Kidney glomerular epithelial cell (primary cell): ENCODE measurements at regions not wholly inside any gene's neighbourhood (a gene's known extent, or its start where the extent isn't known, plus 50 kb on each side); places are given as distances from the start of the nearest gene placed in this dataset.

Experiments used
- DNase-seq: peaks from one replicate; lab custom pipeline; 2025; lab: John Stamatoyannopoulos, UW

DNA sequence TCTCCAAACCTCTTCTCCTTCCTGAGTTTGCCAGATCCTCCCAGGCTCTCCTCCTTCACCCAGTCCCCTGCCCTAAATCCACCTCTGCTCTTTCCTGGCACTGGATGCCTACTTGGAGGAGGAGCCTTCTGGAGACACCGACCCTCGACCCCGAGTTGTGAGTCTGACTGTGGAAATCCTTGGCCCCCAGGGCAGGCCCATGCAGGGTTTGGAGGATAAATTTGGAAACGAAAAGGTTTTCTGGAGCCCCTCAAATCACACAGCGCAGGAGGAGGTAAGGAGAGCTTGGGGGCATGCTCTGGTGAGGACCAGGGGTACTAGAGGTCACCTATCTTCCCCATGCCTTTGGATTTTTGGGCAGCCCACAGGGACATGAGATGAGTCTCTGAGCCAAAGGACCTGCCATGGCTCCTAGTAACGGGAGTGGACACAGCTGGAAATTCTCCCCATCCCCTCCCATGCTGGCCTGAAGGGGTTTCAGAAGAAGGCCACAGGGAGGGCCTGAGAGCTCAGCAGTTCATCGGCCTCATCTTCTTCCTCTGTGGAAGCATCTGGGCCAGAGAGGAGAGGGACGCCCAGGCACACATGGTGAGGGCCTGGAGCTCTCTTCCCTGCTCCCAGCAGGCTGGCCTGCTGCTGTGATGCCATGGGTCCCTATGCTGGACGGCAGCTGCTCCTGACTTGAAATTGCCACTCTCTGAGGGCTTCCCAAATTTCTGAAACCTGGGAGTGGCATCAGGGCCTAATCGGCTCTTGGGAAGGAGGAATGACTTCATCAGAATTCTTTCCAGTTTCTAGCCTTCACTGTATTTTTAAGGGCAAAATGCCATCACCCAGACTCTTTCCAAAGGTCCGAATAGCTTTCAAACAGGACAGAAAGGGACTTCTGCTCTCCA, 68.6 kb upstream of the ITGA11 start:
- DNase-seq = no peak

DNA sequence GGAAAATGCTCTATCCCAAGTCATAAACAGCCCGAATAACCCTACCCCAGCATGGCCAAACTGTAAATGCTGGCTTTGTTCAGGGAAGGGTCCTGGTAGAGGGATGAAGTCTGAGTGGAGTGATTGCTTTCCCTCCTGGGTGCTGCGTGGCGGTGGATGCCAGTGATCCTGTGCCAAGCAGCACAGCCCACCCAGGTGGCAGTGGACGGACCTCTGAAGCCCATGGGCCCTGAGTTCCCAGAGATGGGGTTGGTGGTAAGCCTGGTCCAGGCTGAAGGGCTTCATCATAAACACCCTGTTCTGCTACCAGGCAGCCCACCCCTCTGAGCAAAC, 69.3 kb upstream of the ITGA11 start:
- no peak for DNase-seq

DNA sequence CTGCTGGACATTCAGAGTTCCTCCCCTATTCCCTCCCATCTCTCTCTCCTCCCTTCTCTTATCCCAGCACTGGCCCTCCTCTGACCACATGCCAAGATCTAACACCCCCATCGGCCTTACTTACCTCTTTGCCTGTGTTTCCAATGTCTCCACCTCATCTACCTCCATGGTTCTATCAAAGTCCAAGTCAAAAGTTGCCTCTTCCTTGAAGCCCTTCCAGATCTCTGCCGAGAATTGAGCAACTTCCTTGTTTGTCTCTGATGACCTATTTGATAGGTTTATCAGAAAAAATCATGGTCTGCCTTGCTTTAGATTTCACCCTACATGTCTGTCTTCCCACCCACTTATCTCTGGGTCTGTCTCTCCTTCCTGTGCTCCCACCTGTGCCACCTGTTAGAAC, 69.7 kb upstream of the ITGA11 start:
- DNase-seq = no peak

DNA sequence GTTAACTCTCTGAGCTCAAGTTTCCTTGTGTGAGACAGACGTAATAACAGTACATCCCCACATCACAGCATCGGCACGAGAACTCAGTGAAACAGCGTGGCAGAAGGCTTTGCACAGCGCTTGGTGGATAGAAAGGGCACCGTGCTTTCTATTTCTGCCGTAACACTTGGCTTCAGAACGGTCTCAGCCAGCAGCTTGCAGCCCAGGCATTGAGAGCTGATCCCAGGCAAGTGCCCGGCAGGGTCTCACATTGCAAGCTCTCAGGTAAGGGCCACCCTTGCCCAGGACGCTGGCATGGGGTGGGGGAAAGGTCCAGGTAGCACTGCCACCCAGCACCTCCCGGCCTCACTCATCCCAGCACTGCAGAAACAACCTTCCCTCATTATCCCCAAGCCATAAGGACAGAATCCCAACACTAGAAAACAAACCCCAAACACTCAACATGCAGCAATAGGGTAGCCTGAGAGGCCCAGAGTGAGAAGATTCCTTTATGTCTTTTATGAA, 70.5 kb upstream of the ITGA11 start:
- no peak for DNase-seq

DNA sequence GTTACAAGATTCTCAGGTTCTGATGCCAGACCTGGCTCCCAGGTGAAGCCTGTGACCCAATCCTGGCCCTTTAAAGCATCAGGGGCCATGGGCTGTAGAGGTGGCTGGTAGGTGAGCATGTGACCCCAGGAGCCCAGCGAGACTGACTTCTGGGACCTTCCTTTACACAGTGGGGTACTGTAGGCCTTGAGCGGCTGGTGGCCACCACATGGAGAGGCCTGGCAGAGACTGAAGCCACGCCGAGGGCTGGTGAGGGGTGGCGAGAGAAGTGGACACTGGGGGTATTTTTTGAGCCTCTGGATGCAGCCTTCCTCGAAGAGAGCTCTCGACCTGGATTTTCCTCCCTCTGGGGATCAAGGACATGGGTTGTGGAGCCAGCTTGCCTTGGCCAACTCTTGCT, 71.2 kb upstream of the ITGA11 start:
- DNase-seq = no peak

DNA sequence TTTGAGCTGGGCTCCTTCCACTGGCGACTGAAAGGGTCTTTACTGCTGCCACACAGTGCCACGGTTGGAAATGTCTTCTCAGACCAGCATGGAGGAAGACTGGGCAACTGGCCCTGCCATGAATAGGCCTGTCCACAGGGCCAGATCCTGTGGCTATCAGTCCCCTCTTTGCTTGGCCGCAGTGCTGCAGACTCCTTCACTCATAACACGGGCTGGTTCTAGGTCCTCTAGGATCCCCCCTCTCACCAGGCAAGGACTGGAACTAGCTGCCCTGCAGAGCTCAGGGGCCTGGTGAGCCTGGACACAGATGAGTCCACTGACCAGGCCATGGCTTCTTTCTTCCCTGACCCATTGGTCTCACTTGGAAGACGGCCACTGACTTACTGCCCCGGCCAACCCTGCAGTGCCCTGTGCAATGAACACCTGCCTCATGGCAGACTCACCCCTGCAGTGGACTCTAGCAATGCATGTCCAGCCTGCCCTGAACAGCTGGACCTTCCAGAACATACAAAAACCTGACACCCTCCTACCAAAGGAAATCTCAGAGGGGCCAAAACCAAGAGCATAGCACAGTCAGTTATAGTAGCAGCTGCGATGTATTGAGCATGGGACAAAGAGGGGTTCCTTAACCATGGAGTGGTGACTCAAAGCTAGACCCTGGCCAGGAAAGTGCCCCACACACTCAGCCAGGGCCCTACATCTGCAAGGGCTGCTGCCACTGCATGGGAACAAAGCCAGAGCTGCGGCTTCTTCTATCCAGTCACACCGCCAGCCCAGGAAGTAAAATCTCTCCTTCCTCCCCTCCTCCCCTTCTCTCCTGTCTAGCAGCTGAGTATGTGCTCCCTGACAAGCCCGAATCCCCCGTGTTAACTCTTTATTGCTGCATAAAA, 72.1 kb upstream of the ITGA11 start:
- DNase-seq = peak; percentile 29

DNA sequence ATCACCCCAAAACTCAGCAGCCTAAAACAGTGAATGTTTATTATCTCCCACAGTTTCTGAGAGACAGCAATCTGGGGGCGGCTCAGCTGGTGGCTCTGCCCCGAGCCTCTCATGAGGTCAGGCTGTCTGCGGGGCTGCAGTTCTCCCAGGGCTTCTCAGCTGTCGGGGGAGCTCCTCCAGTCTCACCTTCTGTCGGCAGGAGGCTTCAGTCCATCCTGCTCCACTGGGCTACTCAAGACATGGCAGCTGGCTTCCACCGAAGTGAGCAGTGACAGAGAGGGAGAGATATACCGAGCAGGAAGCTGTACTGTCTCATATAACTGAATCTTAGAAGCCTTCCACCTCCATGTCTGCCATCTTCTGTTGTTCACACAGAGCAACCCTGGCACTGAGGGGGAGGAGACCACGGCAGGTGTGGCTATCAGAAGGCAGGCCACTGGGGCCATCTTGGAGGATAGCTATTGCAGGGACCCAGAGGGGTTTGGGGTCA, 72.8 kb upstream of the ITGA11 start:
- no peak for DNase-seq

DNA sequence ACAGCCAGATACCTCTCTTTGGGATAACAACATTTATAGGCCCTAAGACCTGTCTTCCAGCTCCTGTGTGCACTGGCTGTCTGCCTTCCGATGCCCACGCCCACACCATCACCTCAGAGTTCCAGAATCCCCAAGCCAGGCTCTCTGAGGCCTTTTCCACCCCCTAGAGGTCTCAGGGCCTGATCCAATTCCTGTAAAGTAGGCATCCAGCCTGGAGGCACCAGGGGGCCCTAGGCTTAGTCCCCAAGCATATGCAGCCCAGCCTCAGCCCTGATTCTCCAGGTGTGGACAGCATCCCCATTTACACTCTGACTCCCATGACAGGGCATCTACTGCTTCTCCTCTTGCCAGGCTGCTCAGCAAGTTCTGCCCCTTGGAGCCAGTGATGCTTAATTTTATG, 72.7 kb upstream of the CORO2B start:
- DNase-seq = no peak

DNA sequence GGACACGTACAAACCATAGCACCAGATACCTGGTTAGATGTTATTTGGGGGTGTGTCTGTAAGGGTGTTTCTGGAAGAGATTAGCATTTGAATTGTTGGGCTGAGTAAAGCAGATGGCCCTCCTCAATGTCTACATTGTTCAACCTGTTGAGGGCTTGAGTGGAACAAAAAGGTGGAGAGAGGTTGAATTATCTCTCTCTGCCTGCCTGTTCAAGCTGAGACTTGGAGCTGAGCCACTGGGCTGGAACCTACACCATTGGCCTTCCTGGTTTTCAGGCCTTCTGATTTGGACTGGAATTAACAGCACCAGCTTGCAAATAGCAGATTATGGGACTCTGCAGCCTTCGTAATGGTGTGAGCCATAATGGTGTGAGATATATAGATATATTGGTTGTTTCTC, 71.3 kb upstream of the CORO2B start:
- no peak for DNase-seq

DNA sequence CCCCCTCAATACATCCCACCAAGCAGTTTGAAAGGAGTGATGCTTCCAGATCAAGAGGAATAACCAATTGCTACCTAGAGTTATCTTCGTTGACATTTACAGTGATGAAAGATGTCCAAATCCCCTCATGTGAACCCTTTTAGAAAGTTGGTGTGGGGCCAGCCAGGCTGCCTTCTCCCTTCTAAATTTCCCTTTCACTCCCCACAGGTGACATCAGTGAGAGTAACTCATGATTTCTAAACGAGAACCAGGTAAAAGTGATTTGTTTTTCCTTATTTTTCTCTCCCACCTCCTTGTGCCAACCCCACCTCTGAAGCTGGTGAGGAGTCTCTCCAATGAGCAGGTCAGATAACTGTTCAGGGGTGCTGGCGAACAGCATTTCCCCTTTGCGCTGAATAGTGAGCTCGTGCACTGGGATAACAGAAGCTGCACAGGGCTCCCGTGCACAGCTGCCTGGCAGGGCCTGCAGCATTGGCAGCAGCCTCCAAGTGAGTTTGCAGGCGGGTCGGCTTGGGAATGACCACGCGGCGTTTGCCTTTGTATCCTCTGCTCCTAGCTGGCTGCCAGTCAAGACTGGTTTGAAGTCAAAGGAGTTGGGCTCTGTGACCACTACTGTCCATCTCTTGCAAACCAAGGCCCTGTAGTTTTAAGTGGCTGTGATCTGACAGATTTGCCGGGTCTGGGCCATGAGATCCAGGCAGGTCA, 70.2 kb upstream of the CORO2B start:
- DNase-seq = no peak

DNA sequence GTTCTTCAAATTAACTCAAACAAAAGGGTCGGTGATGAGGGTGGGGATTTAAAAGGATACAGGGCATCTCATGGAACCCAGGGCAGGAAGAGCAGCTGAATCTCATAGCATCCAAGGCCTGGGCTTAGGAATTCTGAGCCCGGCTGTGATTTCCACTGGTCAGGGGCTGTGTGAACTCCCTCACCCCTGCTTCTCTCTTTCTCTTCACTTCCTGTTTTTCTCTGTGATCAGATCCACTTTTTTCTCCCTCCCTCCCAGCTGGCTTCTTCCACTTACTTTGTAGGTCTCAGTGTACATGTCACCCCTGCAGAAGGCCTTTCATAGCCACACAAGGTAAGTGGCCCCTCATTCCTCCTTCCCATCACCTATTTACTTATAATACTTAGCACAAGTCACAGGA, 68.2 kb upstream of the CORO2B start:
- DNase-seq = no peak

DNA sequence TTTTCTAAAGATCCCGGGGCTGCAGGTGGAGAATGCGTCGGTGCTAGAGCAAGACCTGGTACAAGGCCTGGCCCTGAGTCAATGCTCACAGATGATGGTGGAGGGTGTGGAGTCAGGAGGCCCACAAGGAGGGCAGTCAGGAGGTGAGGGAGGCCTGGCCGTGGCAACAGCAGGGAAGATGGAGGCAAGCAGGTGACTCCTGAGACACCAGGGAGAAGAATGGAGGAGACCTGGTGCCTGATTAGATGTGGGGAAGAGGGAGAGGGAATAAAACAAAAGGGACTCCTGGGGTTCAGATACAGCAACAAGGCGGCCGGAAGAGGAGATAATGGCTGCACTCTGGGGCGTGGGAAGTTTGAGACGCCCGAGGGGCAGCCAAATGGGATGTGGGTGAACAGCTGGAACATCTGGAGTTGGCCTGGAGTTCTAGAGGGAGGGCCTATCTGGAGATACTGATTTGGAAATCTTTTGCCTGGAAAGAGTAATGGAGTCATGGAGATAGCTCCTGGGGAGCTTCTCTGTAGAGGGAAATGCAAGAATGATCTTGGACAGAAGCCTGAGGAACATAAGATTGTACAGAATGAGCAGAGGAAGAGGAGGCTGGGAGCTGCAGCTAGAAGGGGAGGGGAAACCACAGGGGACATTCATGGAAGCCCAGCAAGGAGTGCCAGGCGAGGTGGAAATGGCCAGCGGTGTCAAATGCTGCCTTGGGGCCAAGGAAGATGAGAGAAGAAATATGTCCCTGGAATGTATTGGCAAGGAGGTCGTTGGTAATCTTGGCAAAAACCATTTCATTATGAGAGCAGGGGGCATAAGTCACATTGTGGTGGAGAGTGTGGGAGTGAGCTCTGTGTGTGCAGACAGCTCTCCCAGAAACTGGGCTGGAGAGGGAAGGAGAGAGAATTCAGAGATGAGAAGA, 67.5 kb upstream of the CORO2B start:
- peak; percentile 43 for DNase-seq

DNA sequence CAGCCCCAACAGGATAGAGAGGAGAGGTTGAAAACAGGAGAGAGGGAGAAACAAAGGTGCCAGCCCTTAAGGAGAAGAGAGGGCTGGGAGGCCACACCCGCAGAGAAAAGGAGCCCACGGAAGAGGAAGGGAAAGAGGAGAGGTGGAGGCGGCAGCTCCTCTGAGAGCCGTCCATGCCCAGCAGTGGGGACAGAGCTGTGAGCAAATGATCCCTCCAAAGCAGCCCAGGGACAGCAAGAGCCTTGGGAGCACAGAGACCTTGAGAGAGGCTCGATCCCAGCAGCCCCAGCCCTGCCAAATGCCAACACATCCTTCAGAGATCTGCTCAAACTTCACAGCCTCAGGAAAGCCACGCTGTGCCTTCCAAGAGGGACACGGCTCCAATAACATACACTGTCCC, 66.7 kb upstream of the CORO2B start:
- DNase-seq = no peak

DNA sequence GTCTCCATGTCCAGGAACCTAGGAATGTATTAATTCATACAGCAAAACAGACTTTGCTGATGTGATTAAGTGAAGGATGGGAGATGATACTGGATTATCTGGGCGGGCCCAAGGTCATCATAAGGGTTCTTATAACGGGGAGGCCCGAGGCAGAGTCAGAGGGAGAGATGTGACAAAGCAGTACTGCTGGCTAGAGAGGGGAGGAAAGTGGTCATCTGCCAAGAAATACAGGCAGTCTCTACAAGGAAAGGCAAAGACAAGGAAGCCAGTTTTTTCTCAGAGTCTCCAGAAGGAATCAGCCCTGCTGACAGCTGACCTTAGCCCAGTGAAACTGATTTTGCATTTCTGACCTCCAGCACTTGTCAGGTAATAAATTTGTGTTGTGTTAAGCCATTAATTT, 66.2 kb upstream of the CORO2B start:
- no peak for DNase-seq

DNA sequence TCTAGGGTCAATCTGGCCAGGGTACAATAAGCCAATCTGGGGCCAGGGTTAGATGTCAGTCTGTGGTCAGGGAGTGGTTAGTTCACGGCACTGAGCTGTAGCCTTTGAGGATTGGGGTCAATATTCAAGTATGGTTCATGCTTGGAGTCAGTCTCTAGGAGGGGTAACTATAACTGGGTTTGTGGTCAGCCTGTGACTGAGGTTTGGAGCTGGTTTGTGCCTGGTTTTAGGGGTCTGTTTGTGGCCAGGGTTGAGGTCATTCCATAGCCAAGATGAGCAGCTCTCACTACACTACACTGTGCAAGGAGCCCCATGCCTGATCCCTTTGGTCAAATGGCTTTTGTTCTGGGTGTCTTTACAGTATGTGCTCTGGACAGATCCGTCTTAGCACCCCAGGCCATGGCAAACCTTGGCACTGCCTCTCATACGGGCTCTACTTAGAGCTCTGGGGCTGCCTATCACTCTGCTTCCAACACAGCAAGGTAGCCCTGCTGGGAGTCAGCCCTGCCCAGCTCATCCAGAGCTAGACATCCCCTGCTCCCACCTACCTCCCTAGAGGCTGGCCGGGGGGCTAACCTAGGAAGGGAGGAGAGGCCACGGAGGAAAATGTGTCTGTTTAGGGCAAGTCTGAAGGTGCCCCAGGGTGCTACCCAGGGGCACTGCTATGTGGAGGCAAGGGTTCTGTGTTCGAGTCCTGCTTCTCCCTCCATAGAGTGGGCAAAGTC, 63.3 kb upstream of the CORO2B start:
- DNase-seq = no peak

DNA sequence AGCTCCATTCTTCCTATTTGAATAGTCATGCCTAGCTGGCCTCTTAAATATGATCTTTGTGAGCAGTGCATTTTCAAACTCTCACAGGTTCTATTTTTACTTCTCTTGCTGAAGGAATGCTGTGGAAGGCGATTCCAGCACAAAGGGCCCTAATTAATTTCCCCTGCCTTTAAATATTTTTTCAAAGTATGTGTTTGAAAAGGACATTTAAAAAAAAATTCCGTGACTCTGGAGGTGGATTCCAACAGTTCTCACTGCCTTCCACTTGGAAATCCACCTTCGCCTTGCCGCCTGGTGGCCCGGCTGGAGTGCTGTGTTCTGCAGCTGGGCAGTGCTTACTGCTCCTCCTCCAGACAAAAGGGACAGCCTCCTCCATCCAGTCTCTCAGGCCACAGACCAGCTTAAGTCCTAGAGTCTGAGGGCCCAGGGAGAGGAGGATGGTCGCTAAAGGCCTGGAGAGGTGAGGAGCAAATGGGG, 61.5 kb upstream of the CORO2B start:
- no peak for DNase-seq

DNA sequence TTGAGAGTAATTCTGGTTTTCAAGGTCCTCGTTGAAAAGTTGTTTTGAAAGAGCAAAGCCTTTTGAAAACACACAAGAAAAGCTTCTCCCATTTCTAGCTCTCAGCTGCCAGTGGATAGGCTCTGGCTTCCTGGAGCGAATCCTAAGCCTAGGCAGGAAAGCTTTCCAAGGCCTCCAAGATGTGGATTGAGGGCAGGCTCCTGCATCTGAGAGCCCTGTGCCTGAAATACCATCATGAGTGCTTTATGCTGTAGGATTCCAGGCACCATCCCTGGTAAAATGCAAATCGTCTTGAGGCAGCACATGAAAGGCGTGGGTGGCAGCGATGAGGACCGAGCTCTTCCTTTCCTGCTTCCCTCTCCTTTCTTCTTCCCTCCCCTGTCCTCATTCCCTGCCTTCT, 60.7 kb upstream of the CORO2B start:
- DNase-seq = no peak

DNA sequence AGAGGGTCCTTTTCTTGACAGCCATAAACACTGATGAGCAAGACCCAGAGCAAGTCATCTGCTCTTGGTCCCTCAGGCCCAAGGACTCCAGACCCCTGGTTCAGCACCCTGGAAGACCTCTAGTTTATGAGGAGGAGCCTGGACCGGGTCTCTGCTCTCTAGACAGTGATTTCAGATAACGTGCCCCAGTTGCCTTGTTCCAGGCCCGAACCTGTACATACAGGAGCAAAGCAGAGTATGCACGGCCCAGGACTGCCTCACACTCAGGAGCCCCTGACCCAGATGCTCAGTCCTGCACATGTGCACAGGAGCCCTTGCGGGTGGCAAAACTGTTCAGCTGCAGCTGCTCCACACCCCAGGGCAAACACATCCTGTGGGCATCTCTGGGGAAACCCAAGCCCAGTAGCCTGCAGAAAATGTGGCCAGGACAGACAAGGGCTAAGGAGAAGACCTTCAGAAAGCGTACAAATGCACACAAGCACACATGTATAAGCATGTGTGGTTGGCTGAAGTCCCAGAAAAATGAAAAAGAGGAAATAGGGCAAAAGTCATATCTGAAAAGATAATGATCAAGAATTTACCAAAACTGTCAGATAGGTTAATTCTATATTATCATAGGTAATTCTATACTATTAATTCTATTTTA, 59.9 kb upstream of the CORO2B start:
- DNase-seq = no peak

DNA sequence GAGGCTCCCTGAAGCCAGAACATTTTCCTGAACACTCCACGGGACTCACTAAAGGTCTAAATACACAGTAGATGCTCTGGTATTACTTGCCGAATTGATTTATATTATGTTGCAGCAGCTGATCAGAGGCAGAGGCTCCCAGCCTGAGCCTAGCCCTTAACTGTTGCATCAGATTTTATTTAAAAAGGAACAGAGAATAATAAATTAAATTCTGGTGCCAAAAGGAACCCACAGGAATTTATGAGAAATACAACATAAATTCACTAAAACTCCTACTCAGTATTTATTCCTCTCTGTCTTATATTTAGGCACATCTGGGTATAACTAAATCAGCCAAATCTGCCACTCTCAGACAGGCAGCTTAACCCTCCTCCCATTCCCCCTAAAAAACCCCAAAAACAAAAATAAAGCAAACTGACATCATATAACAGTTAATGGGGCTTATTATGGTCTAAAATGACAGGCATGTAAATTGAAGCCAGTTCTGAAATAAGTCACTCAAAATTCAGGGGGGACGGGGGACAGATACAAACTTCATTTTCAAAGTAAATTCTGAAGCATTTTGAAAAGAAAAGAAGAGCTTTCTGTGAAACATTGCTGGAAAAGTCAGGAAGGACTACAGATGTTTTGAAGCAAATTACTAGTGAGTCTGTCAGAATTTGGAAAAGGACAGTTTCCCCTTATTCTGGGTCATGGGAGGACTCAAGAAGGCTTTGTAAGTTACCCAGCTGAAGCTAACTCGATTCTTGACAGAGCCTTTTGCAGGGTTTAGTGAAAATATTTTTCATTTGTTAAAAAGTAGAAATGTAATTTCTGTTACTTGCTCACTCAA, 53.8 kb upstream of the CORO2B start:
- DNase-seq = no peak
